ENCODE measurements at regions not wholly inside any gene's neighbourhood (a gene's known extent, or its start where the extent isn't known, plus 50 kb on each side); places are given as distances from the start of the nearest gene placed in this dataset.

DNA sequence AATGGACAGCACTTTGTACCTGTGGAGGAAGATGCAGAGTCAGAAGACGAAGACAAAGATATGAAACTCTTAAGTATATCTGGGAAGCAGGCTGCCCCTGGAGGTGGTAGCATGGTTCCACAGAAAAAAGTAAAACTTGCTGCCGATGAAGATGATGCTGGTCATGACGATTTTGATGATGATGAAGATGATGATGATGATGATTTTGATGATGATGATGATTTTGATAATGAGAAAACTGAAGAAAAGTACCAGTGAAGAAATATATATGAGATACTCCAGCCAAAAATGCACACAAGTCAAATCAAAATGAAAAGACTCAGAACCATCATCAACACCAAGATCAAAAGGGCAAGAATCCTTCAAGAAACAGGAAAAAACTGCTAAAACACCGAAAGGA lies 268.5 kb upstream of the EEF2KMT start:
- TF ChIP-seq CREB1 (IDR thresholded peaks at IDR 0.05) (peak; percentile 90), CREB1 (CRISPR knock-in tag; IDR thresholded peaks at IDR 0.05) (no peak), MAFF (IDR thresholded peaks at IDR 0.05; ENCODE audit: low read depth, low read length) (peak; percentile 69), SP1 (IDR thresholded peaks at IDR 0.05) (no peak), SP1 (CRISPR knock-in tag; IDR thresholded peaks at IDR 0.05) (no peak), MAFK (conservative IDR thresholded peaks at IDR 0.05 in 1 of 2, IDR thresholded peaks at IDR 0.05 in 1 of 2; ENCODE audit: low read length in 2 of 2) (peak; percentile 62 to 65)
- TF ChIP-seq, protein P1, sequence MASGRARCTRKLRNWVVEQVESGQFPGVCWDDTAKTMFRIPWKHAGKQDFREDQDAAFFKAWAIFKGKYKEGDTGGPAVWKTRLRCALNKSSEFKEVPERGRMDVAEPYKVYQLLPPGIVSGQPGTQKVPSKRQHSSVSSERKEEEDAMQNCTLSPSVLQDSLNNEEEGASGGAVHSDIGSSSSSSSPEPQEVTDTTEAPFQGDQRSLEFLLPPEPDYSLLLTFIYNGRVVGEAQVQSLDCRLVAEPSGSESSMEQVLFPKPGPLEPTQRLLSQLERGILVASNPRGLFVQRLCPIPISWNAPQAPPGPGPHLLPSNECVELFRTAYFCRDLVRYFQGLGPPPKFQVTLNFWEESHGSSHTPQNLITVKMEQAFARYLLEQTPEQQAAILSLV (CRISPR knock-in tag; IDR thresholded peaks at IDR 0.05; ENCODE audit: borderline replicate concordance) = no peak
- TF ChIP-seq, protein P2, sequence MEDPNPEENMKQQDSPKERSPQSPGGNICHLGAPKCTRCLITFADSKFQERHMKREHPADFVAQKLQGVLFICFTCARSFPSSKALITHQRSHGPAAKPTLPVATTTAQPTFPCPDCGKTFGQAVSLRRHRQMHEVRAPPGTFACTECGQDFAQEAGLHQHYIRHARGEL (CRISPR knock-in tag; IDR thresholded peaks at IDR 0.05) = no peak
- TF ChIP-seq, protein P3, sequence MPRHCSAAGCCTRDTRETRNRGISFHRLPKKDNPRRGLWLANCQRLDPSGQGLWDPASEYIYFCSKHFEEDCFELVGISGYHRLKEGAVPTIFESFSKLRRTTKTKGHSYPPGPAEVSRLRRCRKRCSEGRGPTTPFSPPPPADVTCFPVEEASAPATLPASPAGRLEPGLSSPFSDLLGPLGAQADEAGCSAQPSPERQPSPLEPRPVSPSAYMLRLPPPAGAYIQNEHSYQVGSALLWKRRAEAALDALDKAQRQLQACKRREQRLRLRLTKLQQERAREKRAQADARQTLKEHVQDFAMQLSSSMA (CRISPR knock-in tag; IDR thresholded peaks at IDR 0.05) = no peak
- FAIRE-seq = no peak
- in situ Hi-C loops (cut with HindIII; ENCODE audit: extremely low pct_ligation_motif_present, low pct_unique_long_range_greater_than_20kb) = no loop called here

More for the DNA sequence above, 268.5 kb upstream of the EEF2KMT start:
- Histone ChIP-seq H4K20me1 (ENCODE audit: insufficient read depth, low read length) (no peaks in the 10 kb centered on the region), H3K9me3 (ENCODE audit: low read length) (no peaks in the 10 kb centered on the region), H3K27me3 (ENCODE audit: control insufficient read depth in 1 of 2, insufficient read depth in 2 of 2, low read length in 2 of 2) (peaks cover 0 to 33% of the 10 kb centered on the region in 2 experiments; a peak in 3 of 5 replicates), H3K79me2 (ENCODE audit: insufficient read depth, low read length) (no peaks in the 10 kb centered on the region), H3K9ac (ENCODE audit: insufficient read depth, low read depth, low read length) (no peak overlapping the region), H2AFZ (ENCODE audit: low read length) (no peak overlapping the region), H3K4me2 (ENCODE audit: low read depth, low read length) (no peak overlapping the region), H3K4me1 (ENCODE audit: insufficient read depth, low read length) (no peaks in the 10 kb centered on the region), H3K4me3 (replicated peaks in 1 of 3; ENCODE audit: insufficient read depth in 1 of 3, low read depth in 2 of 3, low read length in 3 of 3) (no peak overlapping the region), H3K36me3 (replicated peaks in 1 of 2; ENCODE audit: control insufficient read depth in 1 of 2, insufficient read depth in 2 of 2, low read length in 2 of 2) (no peaks in the 10 kb centered on the region), H3K27ac (ENCODE audit: extremely low read length, insufficient read depth, low read length) (no peak overlapping the region)
- ATAC-seq = no peak
- CTCF ChIA-PET (ENCODE audit: low intra/inter-chr PET ratio, low total read pairs) = no interaction called here
- WGBS (ENCODE audit: low lambda C conversion rate) = 2% methylated on average over 4 of the region's 4 CpGs
- no peak for DNase-seq (ENCODE audit: low spot score)
- intact Hi-C loops (cut with micrococcal nuclease; ENCODE audit: unreplicated experiment) = no loop called here
- POLR2A ChIA-PET = no interaction called here
- no TSS peak for BruUV-seq (replicated peaks)

Data from HepG2 (cell line).